Upper lobe of right lung (tissue), 1 donor: ENCODE measurements at regions not wholly inside any gene's neighbourhood (a gene's known extent, or its start where the extent isn't known, plus 50 kb on each side); places are given as distances from the start of the nearest gene placed in this dataset.

Experiments
- ATAC-seq: fragments of 200-7000 bp; cut with Tn5 transposase; one replicate; pipeline ENCODE4 v1.9.1; 2020; ENCODE audit warnings: mild to moderate bottlenecking, moderate library complexity
- DNase-seq: peaks from one replicate; pipeline ENCODE4 v3.0.0-alpha.2; 2020
- H3K27ac ChIP-seq: fragments of 200-600 bp; one replicate; pipeline ENCODE4 v1.8.0; 2022
- H3K27me3 ChIP-seq: fragments of 200-600 bp; one replicate; pipeline ENCODE4 v1.8.0; 2022; ENCODE audit warnings: mild to moderate bottlenecking
- H3K36me3 ChIP-seq: fragments of 200-600 bp; one replicate; pipeline ENCODE4 v1.8.0; 2022
- H3K4me1 ChIP-seq: fragments of 200-600 bp; one replicate; pipeline ENCODE4 v1.8.0; 2022
- H3K4me3 ChIP-seq: fragments of 200-600 bp; one replicate; pipeline ENCODE4 v1.8.0; 2022; ENCODE audit warnings: mild to moderate bottlenecking
- H3K9me3 ChIP-seq: fragments of 200-600 bp; one replicate; pipeline ENCODE4 v1.8.0; 2022
- intact Hi-C: fragments of 100-400 bp; cut with DNase I; formaldehyde crosslinking; loops from one replicate; pipeline ENCODE4 v1.11.0; 2022
- TF ChIP-seq, protein P1 (sequence below): fragments of 200-600 bp; IDR thresholded peaks from one replicate; pipeline ENCODE4 v1.8.0; 2022; ENCODE audit warnings: antibody characterized with exemption
- donor health status: DM: no; HTN: yes; CAD: no; lungs with severe emphysema.

DNA sequence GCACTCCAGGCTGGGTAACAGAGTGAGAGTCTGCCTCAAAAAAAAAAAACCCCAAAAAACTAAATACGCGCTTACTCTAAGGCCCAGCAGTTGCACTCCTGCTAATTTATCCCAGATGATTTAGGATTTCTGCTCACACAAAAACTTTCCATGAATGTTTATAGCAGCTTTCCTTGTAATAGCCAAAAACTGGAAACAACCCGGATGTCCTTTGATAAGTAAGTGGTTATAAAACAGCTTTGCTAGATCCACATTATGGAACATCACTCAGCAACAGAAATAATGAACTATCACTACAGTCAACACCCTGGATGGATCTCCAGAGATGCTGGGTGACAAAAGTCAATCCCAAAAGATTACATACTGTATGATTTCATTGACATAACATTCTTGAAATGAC is 220.4 kb upstream of the JARID2 start:
- ATAC-seq: no peak
- Histone ChIP-seq H3K36me3 (no peaks in the 10 kb centered on the region), H3K27ac (no peak overlapping the region), H3K9me3 (no peaks in the 10 kb centered on the region), H3K4me3 (no peak overlapping the region), H3K27me3 (no peaks in the 10 kb centered on the region), H3K4me1 (no peaks in the 10 kb centered on the region)
- intact Hi-C loops: no loop called here
- TF ChIP-seq, protein P1, sequence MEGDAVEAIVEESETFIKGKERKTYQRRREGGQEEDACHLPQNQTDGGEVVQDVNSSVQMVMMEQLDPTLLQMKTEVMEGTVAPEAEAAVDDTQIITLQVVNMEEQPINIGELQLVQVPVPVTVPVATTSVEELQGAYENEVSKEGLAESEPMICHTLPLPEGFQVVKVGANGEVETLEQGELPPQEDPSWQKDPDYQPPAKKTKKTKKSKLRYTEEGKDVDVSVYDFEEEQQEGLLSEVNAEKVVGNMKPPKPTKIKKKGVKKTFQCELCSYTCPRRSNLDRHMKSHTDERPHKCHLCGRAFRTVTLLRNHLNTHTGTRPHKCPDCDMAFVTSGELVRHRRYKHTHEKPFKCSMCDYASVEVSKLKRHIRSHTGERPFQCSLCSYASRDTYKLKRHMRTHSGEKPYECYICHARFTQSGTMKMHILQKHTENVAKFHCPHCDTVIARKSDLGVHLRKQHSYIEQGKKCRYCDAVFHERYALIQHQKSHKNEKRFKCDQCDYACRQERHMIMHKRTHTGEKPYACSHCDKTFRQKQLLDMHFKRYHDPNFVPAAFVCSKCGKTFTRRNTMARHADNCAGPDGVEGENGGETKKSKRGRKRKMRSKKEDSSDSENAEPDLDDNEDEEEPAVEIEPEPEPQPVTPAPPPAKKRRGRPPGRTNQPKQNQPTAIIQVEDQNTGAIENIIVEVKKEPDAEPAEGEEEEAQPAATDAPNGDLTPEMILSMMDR: no peak
- no peak for DNase-seq

- Histone ChIP-seq H3K4me1 (no peaks in the 10 kb centered on the region), H3K27me3 (no peaks in the 10 kb centered on the region), H3K36me3 (no peaks in the 10 kb centered on the region), H3K9me3 (no peaks in the 10 kb centered on the region), H3K27ac (no peak overlapping the region), H3K4me3 (no peak overlapping the region)
- intact Hi-C loops: no loop called here
- TF ChIP-seq, protein P1: no peak
- ATAC-seq: peak; percentile 46
- no peak for DNase-seq
These were observed 219.0 kb upstream of the JARID2 start for GRCh38 chr6:15026832-15027231.

- DNase-seq (no peak), ATAC-seq (no peak)
- TF ChIP-seq, protein P1: no peak
- no peak overlapping the region for H3K27ac ChIP-seq
- H3K4me3 ChIP-seq: no peak overlapping the region
- no peaks in the 10 kb centered on the region for H3K36me3 ChIP-seq
- intact Hi-C loops: no loop called here
- no peaks in the 10 kb centered on the region for H3K27me3 ChIP-seq
- H3K9me3 ChIP-seq: no peaks in the 10 kb centered on the region
- H3K4me1 ChIP-seq: no peaks in the 10 kb centered on the region
These were observed 218.4 kb upstream of the JARID2 start for GRCh38 chr6:15027472-15027871.

- DNase-seq: no peak
- no peak overlapping the region for H3K27ac ChIP-seq
- no peaks in the 10 kb centered on the region for H3K27me3 ChIP-seq
- no peaks in the 10 kb centered on the region for H3K9me3 ChIP-seq
- no peaks in the 10 kb centered on the region for H3K4me1 ChIP-seq
- no peaks in the 10 kb centered on the region for H3K36me3 ChIP-seq
- intact Hi-C loops: no loop called here
- TF ChIP-seq, protein P1: no peak
- no peak for ATAC-seq
- H3K4me3 ChIP-seq: no peak overlapping the region
These were observed 213.9 kb upstream of the JARID2 start for GRCh38 chr6:15032015-15032414.

DNA sequence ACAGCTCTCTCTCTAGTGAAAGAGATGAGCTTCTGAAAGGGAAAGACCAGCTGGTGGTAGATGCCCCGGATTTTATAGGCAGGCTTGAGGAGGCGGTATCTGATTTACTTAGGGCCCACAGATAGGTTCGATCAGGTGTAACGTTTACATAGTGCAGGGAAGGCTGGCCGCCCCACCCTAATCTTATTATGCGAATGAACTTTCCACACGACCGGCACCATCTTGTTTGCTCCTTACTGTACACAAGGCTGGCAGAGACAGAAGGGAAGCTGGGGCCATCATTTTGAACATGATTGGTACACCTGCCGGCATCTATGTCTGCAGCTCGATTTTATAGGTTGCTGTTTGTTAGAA is 212.0 kb upstream of the JARID2 start:
- Histone ChIP-seq H3K9me3 (no peaks in the 10 kb centered on the region), H3K27me3 (no peaks in the 10 kb centered on the region), H3K36me3 (no peaks in the 10 kb centered on the region), H3K4me3 (no peak overlapping the region), H3K27ac (no peak overlapping the region), H3K4me1 (no peaks in the 10 kb centered on the region)
- TF ChIP-seq, protein P1: no peak
- ATAC-seq (no peak), DNase-seq (no peak)
- intact Hi-C loops: no loop called here

GRCh38 chr6:15036690-15037245 is 209.1 kb upstream of the JARID2 start:
- H3K9me3 ChIP-seq: no peaks in the 10 kb centered on the region
- DNase-seq: peak; percentile 67
- intact Hi-C loops: no loop called here
- H3K36me3 ChIP-seq: no peaks in the 10 kb centered on the region
- no peak overlapping the region for H3K4me3 ChIP-seq
- ATAC-seq: peak; percentile 37
- TF ChIP-seq, protein P1: no peak
- no peak overlapping the region for H3K27ac ChIP-seq
- no peaks in the 10 kb centered on the region for H3K27me3 ChIP-seq
- H3K4me1 ChIP-seq: no peaks in the 10 kb centered on the region
